Esophagus muscularis mucosa (tissue), 2 donors: ENCODE measurements at regions not wholly inside any gene's neighbourhood (a gene's known extent, or its start where the extent isn't known, plus 50 kb on each side); places are given as distances from the start of the nearest gene placed in this dataset.
"Not testable (repeated sequence)": the region's sequence is repeated elsewhere in the genome, so short reads cannot be mapped to it uniquely, and the experiment has no call there.

Experiments
- POLR2A ChIP-seq: fragments of 450-650 bp; IDR thresholded peaks from one replicate; pipeline ENCODE4 v1.6.1; 2017; ENCODE audit warnings: antibody characterized with exemption, moderate library complexity, mild to moderate bottlenecking, low read depth
- POLR2AphosphoS5 ChIP-seq, 2 donors: sonication (generic); formaldehyde crosslinking; IDR thresholded peaks; one replicate each; pipeline ENCODE4 v1.6.1; 2017; ENCODE audit warnings: antibody characterized with exemption in 2 of 2

DNA sequence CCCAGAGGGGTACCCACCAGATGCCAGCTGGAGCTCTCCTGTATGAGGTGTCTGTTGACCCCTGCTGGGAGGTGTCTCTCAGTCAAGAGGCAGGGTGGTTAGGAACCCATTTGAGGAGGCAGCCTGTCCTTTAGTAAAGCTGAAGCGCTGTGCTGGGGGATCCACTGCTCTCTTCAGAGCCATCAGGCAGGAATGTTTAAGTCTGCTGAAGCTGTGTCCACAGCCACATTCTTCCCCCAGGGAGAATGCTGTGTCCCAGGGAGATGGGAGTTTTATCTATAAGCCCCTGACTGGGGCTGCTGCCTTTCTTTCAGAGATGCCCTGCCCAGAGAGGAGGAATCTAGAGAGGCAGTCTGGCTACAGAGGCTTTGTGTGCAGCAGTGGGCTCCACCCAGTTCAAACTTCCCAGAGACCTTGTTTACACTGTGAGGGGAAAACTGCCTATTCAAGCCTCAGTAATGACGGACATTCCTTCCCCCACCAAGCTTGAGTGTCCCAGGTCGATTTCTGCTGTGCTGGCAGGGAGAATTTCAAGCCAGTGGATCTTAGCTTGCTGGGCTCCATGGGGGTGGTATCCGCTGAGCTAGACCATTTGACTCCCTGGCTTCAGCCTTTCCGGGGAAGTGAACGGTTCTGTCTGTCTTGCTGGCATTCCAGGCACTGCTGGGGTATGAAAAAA is 133.8 kb downstream of the LEPR start:
- TF ChIP-seq POLR2A; POLR2AphosphoS5 (IDR thresholded peaks at IDR 0.05): not testable (repeated sequence)
